PC-9 (cell line): ENCODE measurements at regions not wholly inside any gene's neighbourhood (a gene's known extent, or its start where the extent isn't known, plus 50 kb on each side); places are given as distances from the start of the nearest gene placed in this dataset.

Experiments used
- BruUV-seq: library from RNA; stranded (reverse); fragments of 400-500 nt; replicated peaks from 2 replicates; lab custom pipeline; 2021; lab: Mats Ljungman, UMichigan
- CTCF ChIA-PET: fragments of 300-600 bp; sonication (Branson Sonifier 250); formaldehyde crosslinking; loops from one replicate; lab custom pipeline; 2022; ENCODE audit warnings: antibody characterized with exemption; lab: Charles Lee
- POLR2A ChIA-PET: fragments of 300-600 bp; sonication (Branson Sonifier 250); formaldehyde crosslinking; loops from one replicate; lab custom pipeline; 2022; ENCODE audit warnings: antibody characterized with exemption; ENCODE audit not compliant: unreplicated experiment; lab: Charles Lee
- DNase-seq, 2 experiments: peaks; one replicate each; pipeline versions ENCODE4 v3.0.0 to v3.0.0-alpha.2; 2015 to 2022; ENCODE audit warnings: mixed read lengths in 1 of 2
- H2AFZ ChIP-seq: fragments of 200-600 bp; sonication (generic); 2 replicates; pipeline ENCODE4 v1.8.1; 2017; ENCODE audit warnings: antibody characterized with exemption
- H3F3A ChIP-seq: fragments of 200-600 bp; sonication (generic); 2 replicates; pipeline ENCODE4 v1.8.1; 2017; ENCODE audit warnings: antibody characterized with exemption, mild to moderate bottlenecking, low read depth; ENCODE audit not compliant: insufficient read depth
- H3K27ac ChIP-seq: fragments of 200-600 bp; sonication (generic); 2 replicates; pipeline ENCODE4 v1.6.1; 2016; ENCODE audit warnings: mixed run types
- H3K27me3 ChIP-seq: fragments of 200-600 bp; sonication (generic); 2 replicates; pipeline ENCODE4 v1.6.1; 2016; ENCODE audit warnings: low read depth, mixed run types; ENCODE audit not compliant: insufficient read depth
- H3K36me3 ChIP-seq: fragments of 200-600 bp; sonication (generic); 2 replicates; pipeline ENCODE4 v1.6.1; 2016; ENCODE audit warnings: low read depth, mixed run types
- H3K4me1 ChIP-seq: fragments of 200-600 bp; sonication (generic); replicated peaks from 2 replicates; pipeline ENCODE4 v1.6.1; 2016; ENCODE audit warnings: mixed run types; ENCODE audit not compliant: insufficient read depth
- H3K4me2 ChIP-seq: fragments of 200-600 bp; sonication (generic); 2 replicates; pipeline ENCODE4 v1.6.1; 2017; ENCODE audit warnings: mixed run types
- H3K4me3 ChIP-seq: fragments of 200-600 bp; sonication (generic); 2 replicates; pipeline ENCODE4 v1.6.1; 2016; ENCODE audit warnings: mixed run types
- H3K79me2 ChIP-seq: fragments of 200-600 bp; sonication (generic); 2 replicates; pipeline ENCODE4 v1.6.1; 2017; ENCODE audit warnings: low read depth, mixed run types
- H3K9me2 ChIP-seq: fragments of 200-600 bp; sonication (generic); 2 replicates; pipeline ENCODE4 v1.8.1; 2017; ENCODE audit warnings: mild to moderate bottlenecking; ENCODE audit not compliant: insufficient read depth
- H3K9me3 ChIP-seq: fragments of 200-600 bp; sonication (generic); 2 replicates; pipeline ENCODE4 v1.8.1; 2016; ENCODE audit warnings: low read depth; ENCODE audit not compliant: insufficient read depth
- H4K20me1 ChIP-seq: fragments of 200-600 bp; sonication (generic); 2 replicates; pipeline ENCODE4 v1.8.1; 2017; ENCODE audit not compliant: insufficient read depth
- CTCF ChIP-seq: fragments of 200-600 bp; sonication (generic); conservative IDR thresholded peaks from 2 replicates; pipeline ENCODE4 v1.6.1; 2017; ENCODE audit warnings: mixed run types, antibody characterized with exemption, mild to moderate bottlenecking, moderate library complexity
- EZH2 ChIP-seq: fragments of 200-600 bp; sonication (generic); IDR thresholded peaks from 2 replicates; pipeline ENCODE4 v1.8.0; 2017; ENCODE audit warnings: antibody characterized with exemption, low read depth
- intact Hi-C: fragments of 100-400 bp; cut with micrococcal nuclease; formaldehyde crosslinking; loops from one replicate; pipeline ENCODE4 v1.10.0; 2022; ENCODE audit not compliant: unreplicated experiment

GRCh38 chr18:54436501-54436900, 78.8 kb downstream of the C18orf54 start:
- ChIA-PET POLR2A (no interaction called here), CTCF (no interaction called here)
- Histone ChIP-seq H3K27me3 (no peaks in the 10 kb centered on the region), H3K4me1 (no peaks in the 10 kb centered on the region), H4K20me1 (no peaks in the 10 kb centered on the region), H3K9me3 (no peaks in the 10 kb centered on the region), H2AFZ (no peak overlapping the region), H3K4me3 (no peak overlapping the region), H3F3A (no peaks in the 10 kb centered on the region), H3K27ac (no peak overlapping the region), H3K36me3 (no peaks in the 10 kb centered on the region), H3K9me2 (no peaks in the 10 kb centered on the region), H3K79me2 (no peaks in the 10 kb centered on the region), H3K4me2 (no peak overlapping the region)
- intact Hi-C loops: no loop called here
- DNase-seq: no peak
- BruUV-seq: no TSS peak
- TF ChIP-seq CTCF (no peak), EZH2 (no peak)

GRCh38 chr18:54440292-54440691, 82.6 kb downstream of the C18orf54 start:
- Histone ChIP-seq H3K4me1 (no peaks in the 10 kb centered on the region), H3K9me3 (no peaks in the 10 kb centered on the region), H3K27me3 (no peaks in the 10 kb centered on the region), H3K4me2 (no peak overlapping the region), H3F3A (no peaks in the 10 kb centered on the region), H3K4me3 (no peak overlapping the region), H3K79me2 (no peaks in the 10 kb centered on the region), H3K36me3 (no peaks in the 10 kb centered on the region), H3K27ac (no peak overlapping the region), H4K20me1 (no peaks in the 10 kb centered on the region), H3K9me2 (no peaks in the 10 kb centered on the region), H2AFZ (no peak overlapping the region)
- TF ChIP-seq CTCF (no peak), EZH2 (no peak)
- CTCF ChIA-PET: no interaction called here
- no TSS peak for BruUV-seq
- POLR2A ChIA-PET: no interaction called here
- DNase-seq: no peak
- intact Hi-C loops: no loop called here

- Histone ChIP-seq H3K9me3 (no peaks in the 10 kb centered on the region), H3K36me3 (no peaks in the 10 kb centered on the region), H3F3A (no peaks in the 10 kb centered on the region), H3K27ac (no peak overlapping the region), H3K9me2 (no peaks in the 10 kb centered on the region), H3K4me3 (no peak overlapping the region), H3K79me2 (no peaks in the 10 kb centered on the region), H2AFZ (no peak overlapping the region), H3K4me1 (no peaks in the 10 kb centered on the region), H3K4me2 (no peak overlapping the region), H3K27me3 (no peaks in the 10 kb centered on the region), H4K20me1 (no peaks in the 10 kb centered on the region)
- ChIA-PET CTCF (interaction anchor here (0.6 to 0.9 kb wide), 5 partner anchors 226 to 1910 kb away, joined by 3 to 5 read pairs (median 4); no protein-coding TSS in a partner anchor), POLR2A (no interaction called here)
- intact Hi-C loops: loop anchor here (1.0 kb wide), 3 partner anchors 203 to 539 kb away; no protein-coding TSS in a partner anchor
- BruUV-seq: no TSS peak
- TF ChIP-seq CTCF (peak; percentile 86), EZH2 (no peak)
- peak; percentile 40 to 55 for DNase-seq
These were observed 86.7 kb downstream of the C18orf54 start for GRCh38 chr18:54444319-54444914.
